Esophagus squamous epithelium (tissue), 5 donors: ENCODE measurements at regions not wholly inside any gene's neighbourhood (a gene's known extent, or its start where the extent isn't known, plus 50 kb on each side); places are given as distances from the start of the nearest gene placed in this dataset.
"Not testable (repeated sequence)": the region's sequence is repeated elsewhere in the genome, so short reads cannot be mapped to it uniquely, and the experiment has no call there.

ENCODE experiments used
- DNase-seq: peaks from one replicate; lab custom pipeline; 2025; lab: John Stamatoyannopoulos, UW
- H3K27ac ChIP-seq, 4 donors: fragments of 200-600 bp; sonication (generic); one replicate each; pipeline ENCODE4 v1.5.1; 2016 to 2019; ENCODE audit warnings: mild to moderate bottlenecking in 1 of 4
- H3K27me3 ChIP-seq, 4 donors: fragments of 200-600 bp; sonication (generic); 1 replicate in 3 of 4; 2 replicates in 1 of 4; pipeline versions ENCODE4 v1.5.1 to v1.6.0; 2017 to 2021; ENCODE audit warnings: antibody characterized with exemption in 1 of 4
- H3K36me3 ChIP-seq, 3 donors: fragments of 200-600 bp; sonication (generic); one replicate each; pipeline ENCODE4 v1.5.1; 2016 to 2019
- H3K4me1 ChIP-seq, 3 donors: fragments of 200-600 bp; sonication (generic); one replicate each; pipeline ENCODE4 v1.5.1; 2017 to 2019
- H3K4me3 ChIP-seq, 4 donors: fragments of 200-600 bp; sonication (generic); 1 replicate in 3 of 4; 2 replicates in 1 of 4; pipeline ENCODE4 v1.5.1; 2016 to 2019; ENCODE audit warnings: mild to moderate bottlenecking in 2 of 4, moderate library complexity in 1 of 4
- H3K9me3 ChIP-seq, 3 donors: fragments of 200-600 bp; sonication (generic); one replicate each; pipeline ENCODE4 v1.5.1; 2016 to 2019
- CTCF ChIP-seq, 6 experiments: fragments of 450-650 bp in 4 of 6; fragments of 200-600 bp in 2 of 6; sonication (generic) in 2 of 6; IDR thresholded peaks; one replicate each; pipeline ENCODE4 v1.5.1; 2016 to 2019; ENCODE audit warnings: antibody characterized with exemption in 6 of 6, mild to moderate bottlenecking in 4 of 6, moderate library complexity in 4 of 6
- POLR2A ChIP-seq, 4 donors: fragments of 450-650 bp; IDR thresholded peaks; one replicate each; pipeline ENCODE4 v1.6.1; 2017; ENCODE audit warnings: antibody characterized with exemption in 4 of 4, mild to moderate bottlenecking in 4 of 4, moderate library complexity in 3 of 4
- WGBS, 2 donors: methylation state at CpG; one replicate each; pipeline ENCODE4 v1.1.5; 2018; 5-methylcytosine and 5-hydroxymethylcytosine counted together
- intact Hi-C: fragments of 100-400 bp; cut with DNase I; formaldehyde crosslinking; loops from one replicate; pipeline ENCODE4 v1.15.0; 2022
- donor health status: DM: yes; HTN: yes; CAD: no.

GRCh38 chr18:70578480-70578879, 289.6 kb downstream of the SOCS6 start:
- Histone ChIP-seq H3K4me1 (no peaks in the 10 kb centered on the region), H3K36me3 (no peaks in the 10 kb centered on the region)
- 27 to 32% methylated on average over 6 of the region's 6 CpGs for WGBS, 2 donors

GRCh38 chr18:70577023-70577420, 288.2 kb downstream of the SOCS6 start:
- H3K27ac ChIP-seq: no peak overlapping the region
- peaks cover 0 to 7% (median 0%) of the 10 kb centered on the region in 3 donors for H3K9me3 ChIP-seq
- no peaks in the 10 kb centered on the region for H3K4me1 ChIP-seq
- intact Hi-C loops: no loop called here
- no peaks in the 10 kb centered on the region for H3K36me3 ChIP-seq
- no peak overlapping the region for H3K4me3 ChIP-seq
- H3K27me3 ChIP-seq: no peaks in the 10 kb centered on the region
- 77 to 84% methylated on average over 4 of the region's 4 CpGs for WGBS, 2 donors
- TF ChIP-seq POLR2A (IDR thresholded peaks at IDR 0.05): no peak
- TF ChIP-seq CTCF (IDR thresholded peaks at IDR 0.05): no peak
- no peak for DNase-seq

More at GRCh38 chr18:70578480-70578879, 289.6 kb downstream of the SOCS6 start:
- Histone ChIP-seq H3K4me3 (no peak overlapping the region), H3K27me3 (no peaks in the 10 kb centered on the region), H3K9me3 (peaks cover 0 to 7% (median 3%) of the 10 kb centered on the region in 3 donors), H3K27ac (no peak overlapping the region)
- no peak for TF ChIP-seq CTCF (IDR thresholded peaks at IDR 0.05)
- TF ChIP-seq POLR2A (IDR thresholded peaks at IDR 0.05): no peak
- intact Hi-C loops: no loop called here
- DNase-seq: no peak

- peaks cover 0 to 7% (median 0%) of the 10 kb centered on the region in 3 donors for H3K9me3 ChIP-seq
- DNase-seq: no peak
- intact Hi-C loops: no loop called here
- TF ChIP-seq CTCF (IDR thresholded peaks at IDR 0.05): no peak
- TF ChIP-seq POLR2A (IDR thresholded peaks at IDR 0.05): no peak
- no peaks in the 10 kb centered on the region for H3K27me3 ChIP-seq
- no peaks in the 10 kb centered on the region for H3K36me3 ChIP-seq
- H3K4me1 ChIP-seq: no peaks in the 10 kb centered on the region
- WGBS, 2 donors: 71 to 74% methylated on average over 9 of the region's 9 CpGs
- H3K27ac ChIP-seq: no peak overlapping the region
- no peak overlapping the region for H3K4me3 ChIP-seq
Measured at GRCh38 chr18:70576276-70577022, 287.6 kb downstream of the SOCS6 start.

- H3K27ac ChIP-seq, intact Hi-C loops, H3K4me3 ChIP-seq, H3K27me3 ChIP-seq, H3K4me1 ChIP-seq, H3K9me3 ChIP-seq, DNase-seq, H3K36me3 ChIP-seq: not testable (repeated sequence)
Measured at GRCh38 chr18:70574951-70575350, 286.1 kb downstream of the SOCS6 start.

- H3K9me3 ChIP-seq, H3K27me3 ChIP-seq, H3K27ac ChIP-seq, intact Hi-C loops, H3K36me3 ChIP-seq, H3K4me3 ChIP-seq, H3K4me1 ChIP-seq, DNase-seq: not testable (repeated sequence)
- WGBS, 2 donors: no CpG with 5 or more reads among the region's 24 CpGs
Measured at GRCh38 chr18:70569647-70570046, 280.8 kb downstream of the SOCS6 start.

- Histone ChIP-seq H3K9me3 (no peaks in the 10 kb centered on the region), H3K4me1 (no peaks in the 10 kb centered on the region), H3K27me3 (no peaks in the 10 kb centered on the region), H3K27ac (no peak overlapping the region), H3K36me3 (no peaks in the 10 kb centered on the region), H3K4me3 (no peak overlapping the region)
- no peak for DNase-seq
- intact Hi-C loops: no loop called here
- 61 to 63% methylated on average over 2 of the region's 2 CpGs for WGBS, 2 donors
- TF ChIP-seq CTCF (IDR thresholded peaks at IDR 0.05) (no peak), POLR2A (IDR thresholded peaks at IDR 0.05) (no peak)
Measured at GRCh38 chr18:70559446-70559845, 270.6 kb downstream of the SOCS6 start.
